HepG2 (cell line): ENCODE measurements at regions not wholly inside any gene's neighbourhood (a gene's known extent, or its start where the extent isn't known, plus 50 kb on each side); places are given as distances from the start of the nearest gene placed in this dataset.

ENCODE experiments used
- CREB1 ChIP-seq, 2 experiments: fragments of 450-650 bp in 1 of 2; IDR thresholded peaks; 2 replicates each; pipeline ENCODE4 v1.6.1; 2016 to 2017; ENCODE audit warnings: control low read depth in 1 of 2, mild to moderate bottlenecking in 1 of 2, missing compliant biosample characterization in 1 of 2, missing genetic modification characterization in 1 of 2
- MLLT10 ChIP-seq: sonication (generic); formaldehyde crosslinking; IDR thresholded peaks from 2 replicates; pipeline ENCODE4 v1.4.0; 2020; ENCODE audit warnings: missing genetic modification reagents
- MXD4 ChIP-seq: IDR thresholded peaks from 2 replicates; pipeline ENCODE4 v1.6.1; 2016; ENCODE audit warnings: mild to moderate bottlenecking, missing biosample characterization, missing genetic modification reagents
- NFE2L1 ChIP-seq: sonication (generic); formaldehyde crosslinking; IDR thresholded peaks from 2 replicates; pipeline ENCODE4 v1.4.0; 2020; ENCODE audit warnings: missing genetic modification reagents, mild to moderate bottlenecking, borderline replicate concordance
- NR2C2 ChIP-seq: sonication (generic); formaldehyde crosslinking; IDR thresholded peaks from 2 replicates; pipeline ENCODE4 v1.4.0; 2020; ENCODE audit warnings: missing genetic modification reagents, mild to moderate bottlenecking, moderate library complexity, borderline replicate concordance
- POLR2A ChIP-seq, 2 experiments: IDR thresholded peaks; 2 replicates each; pipeline ENCODE4 v1.6.1; 2011; ENCODE audit warnings: low read depth in 2 of 2, low read length in 2 of 2, mild to moderate bottlenecking in 1 of 2, moderate library complexity in 1 of 2; ENCODE audit not compliant: insufficient read depth in 1 of 2
- ZFX ChIP-seq: sonication (generic); formaldehyde crosslinking; IDR thresholded peaks from 2 replicates; pipeline ENCODE4 v1.4.0; 2020; ENCODE audit warnings: mild to moderate bottlenecking, low read depth, missing genetic modification reagents, moderate library complexity
- ZNF282 ChIP-seq: fragments of 450-650 bp; IDR thresholded peaks from 2 replicates; pipeline ENCODE4 v1.6.1; 2018; ENCODE audit not compliant: partially characterized antibody
- ZSCAN29 ChIP-seq: sonication (generic); formaldehyde crosslinking; conservative IDR thresholded peaks from 2 replicates; pipeline ENCODE4 v1.4.0; 2020; ENCODE audit warnings: mild to moderate bottlenecking, missing genetic modification reagents
- TF ChIP-seq, protein P1 (sequence below), 2 experiments: fragments of 450-650 bp in 1 of 2; sonication (generic) in 1 of 2; formaldehyde crosslinking; IDR thresholded peaks; 2 replicates each; pipeline versions ENCODE4 v1.5.0 to v1.8.0; 2020 to 2022; ENCODE audit warnings: mild to moderate bottlenecking in 1 of 2, missing genetic modification reagents in 1 of 2
- TF ChIP-seq, protein P2 (sequence below): sonication (generic); formaldehyde crosslinking; IDR thresholded peaks from 2 replicates; pipeline ENCODE4 v1.4.0; 2020; ENCODE audit warnings: mild to moderate bottlenecking, low read depth, missing genetic modification reagents
- TF ChIP-seq, protein P3 (sequence below): sonication (generic); formaldehyde crosslinking; conservative IDR thresholded peaks from 2 replicates; pipeline ENCODE4 v1.8.1; 2023; ENCODE audit warnings: missing genetic modification reagents
- TF ChIP-seq, protein P4 (sequence below): sonication (generic); formaldehyde crosslinking; IDR thresholded peaks from 2 replicates; pipeline ENCODE4 v1.5.0; 2020; ENCODE audit warnings: mild to moderate bottlenecking, missing genetic modification reagents, moderate library complexity
- TF ChIP-seq, protein P5 (sequence below): sonication (generic); formaldehyde crosslinking; IDR thresholded peaks from 2 replicates; pipeline ENCODE4 v1.4.0; 2020; ENCODE audit warnings: missing genetic modification reagents

DNA sequence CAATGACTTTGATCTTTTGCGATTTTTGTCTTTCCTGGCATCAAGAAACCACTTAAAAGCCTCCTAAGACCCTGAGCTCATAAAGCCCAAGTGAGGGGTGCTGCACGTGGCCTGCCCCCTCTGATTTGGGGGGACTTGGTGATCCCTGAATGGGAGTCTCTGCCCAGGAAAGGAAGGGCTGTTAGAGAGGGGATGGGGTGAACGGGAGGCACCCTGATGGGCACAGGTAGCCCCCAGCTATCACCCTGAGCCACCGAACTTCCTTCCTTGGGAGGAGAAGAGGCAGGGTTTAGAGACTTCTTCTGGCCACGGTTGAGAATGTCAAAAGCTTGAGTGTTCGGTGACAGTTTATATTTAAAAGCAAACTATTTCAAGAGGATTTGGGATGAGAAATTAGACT, 305.5 kb downstream of the ZNF536 start:
- TF ChIP-seq, protein P1, sequence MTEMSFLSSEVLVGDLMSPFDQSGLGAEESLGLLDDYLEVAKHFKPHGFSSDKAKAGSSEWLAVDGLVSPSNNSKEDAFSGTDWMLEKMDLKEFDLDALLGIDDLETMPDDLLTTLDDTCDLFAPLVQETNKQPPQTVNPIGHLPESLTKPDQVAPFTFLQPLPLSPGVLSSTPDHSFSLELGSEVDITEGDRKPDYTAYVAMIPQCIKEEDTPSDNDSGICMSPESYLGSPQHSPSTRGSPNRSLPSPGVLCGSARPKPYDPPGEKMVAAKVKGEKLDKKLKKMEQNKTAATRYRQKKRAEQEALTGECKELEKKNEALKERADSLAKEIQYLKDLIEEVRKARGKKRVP (CRISPR knock-in tag; IDR thresholded peaks at IDR 0.05): no peak
- no peak for TF ChIP-seq POLR2A (IDR thresholded peaks at IDR 0.05; ENCODE audit: insufficient read depth in 1 of 2, low read depth in 2 of 2, low read length in 2 of 2)
- TF ChIP-seq, protein P2, sequence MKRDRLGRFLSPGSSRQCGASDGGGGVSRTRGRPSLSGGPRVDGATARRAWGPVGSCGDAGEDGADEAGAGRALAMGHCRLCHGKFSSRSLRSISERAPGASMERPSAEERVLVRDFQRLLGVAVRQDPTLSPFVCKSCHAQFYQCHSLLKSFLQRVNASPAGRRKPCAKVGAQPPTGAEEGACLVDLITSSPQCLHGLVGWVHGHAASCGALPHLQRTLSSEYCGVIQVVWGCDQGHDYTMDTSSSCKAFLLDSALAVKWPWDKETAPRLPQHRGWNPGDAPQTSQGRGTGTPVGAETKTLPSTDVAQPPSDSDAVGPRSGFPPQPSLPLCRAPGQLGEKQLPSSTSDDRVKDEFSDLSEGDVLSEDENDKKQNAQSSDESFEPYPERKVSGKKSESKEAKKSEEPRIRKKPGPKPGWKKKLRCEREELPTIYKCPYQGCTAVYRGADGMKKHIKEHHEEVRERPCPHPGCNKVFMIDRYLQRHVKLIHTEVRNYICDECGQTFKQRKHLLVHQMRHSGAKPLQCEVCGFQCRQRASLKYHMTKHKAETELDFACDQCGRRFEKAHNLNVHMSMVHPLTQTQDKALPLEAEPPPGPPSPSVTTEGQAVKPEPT (CRISPR knock-in tag): no peak
- TF ChIP-seq, protein P3, sequence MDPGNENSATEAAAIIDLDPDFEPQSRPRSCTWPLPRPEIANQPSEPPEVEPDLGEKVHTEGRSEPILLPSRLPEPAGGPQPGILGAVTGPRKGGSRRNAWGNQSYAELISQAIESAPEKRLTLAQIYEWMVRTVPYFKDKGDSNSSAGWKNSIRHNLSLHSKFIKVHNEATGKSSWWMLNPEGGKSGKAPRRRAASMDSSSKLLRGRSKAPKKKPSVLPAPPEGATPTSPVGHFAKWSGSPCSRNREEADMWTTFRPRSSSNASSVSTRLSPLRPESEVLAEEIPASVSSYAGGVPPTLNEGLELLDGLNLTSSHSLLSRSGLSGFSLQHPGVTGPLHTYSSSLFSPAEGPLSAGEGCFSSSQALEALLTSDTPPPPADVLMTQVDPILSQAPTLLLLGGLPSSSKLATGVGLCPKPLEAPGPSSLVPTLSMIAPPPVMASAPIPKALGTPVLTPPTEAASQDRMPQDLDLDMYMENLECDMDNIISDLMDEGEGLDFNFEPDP: no peak
- TF ChIP-seq, protein P4, sequence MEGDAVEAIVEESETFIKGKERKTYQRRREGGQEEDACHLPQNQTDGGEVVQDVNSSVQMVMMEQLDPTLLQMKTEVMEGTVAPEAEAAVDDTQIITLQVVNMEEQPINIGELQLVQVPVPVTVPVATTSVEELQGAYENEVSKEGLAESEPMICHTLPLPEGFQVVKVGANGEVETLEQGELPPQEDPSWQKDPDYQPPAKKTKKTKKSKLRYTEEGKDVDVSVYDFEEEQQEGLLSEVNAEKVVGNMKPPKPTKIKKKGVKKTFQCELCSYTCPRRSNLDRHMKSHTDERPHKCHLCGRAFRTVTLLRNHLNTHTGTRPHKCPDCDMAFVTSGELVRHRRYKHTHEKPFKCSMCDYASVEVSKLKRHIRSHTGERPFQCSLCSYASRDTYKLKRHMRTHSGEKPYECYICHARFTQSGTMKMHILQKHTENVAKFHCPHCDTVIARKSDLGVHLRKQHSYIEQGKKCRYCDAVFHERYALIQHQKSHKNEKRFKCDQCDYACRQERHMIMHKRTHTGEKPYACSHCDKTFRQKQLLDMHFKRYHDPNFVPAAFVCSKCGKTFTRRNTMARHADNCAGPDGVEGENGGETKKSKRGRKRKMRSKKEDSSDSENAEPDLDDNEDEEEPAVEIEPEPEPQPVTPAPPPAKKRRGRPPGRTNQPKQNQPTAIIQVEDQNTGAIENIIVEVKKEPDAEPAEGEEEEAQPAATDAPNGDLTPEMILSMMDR (CRISPR knock-in tag): no peak
- TF ChIP-seq ZNF282: no peak
- TF ChIP-seq NR2C2: no peak
- TF ChIP-seq ZFX (CRISPR knock-in tag): no peak
- TF ChIP-seq NFE2L1 (CRISPR knock-in tag): no peak
- TF ChIP-seq, protein P5, sequence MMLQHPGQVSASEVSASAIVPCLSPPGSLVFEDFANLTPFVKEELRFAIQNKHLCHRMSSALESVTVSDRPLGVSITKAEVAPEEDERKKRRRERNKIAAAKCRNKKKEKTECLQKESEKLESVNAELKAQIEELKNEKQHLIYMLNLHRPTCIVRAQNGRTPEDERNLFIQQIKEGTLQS (CRISPR knock-in tag): no peak
- no peak for TF ChIP-seq MLLT10 (CRISPR knock-in tag)
- TF ChIP-seq CREB1 (IDR thresholded peaks at IDR 0.05): no peak
- no peak for TF ChIP-seq CREB1 (CRISPR knock-in tag; IDR thresholded peaks at IDR 0.05)
- no peak for TF ChIP-seq MXD4 (CRISPR knock-in tag)
- no peak for TF ChIP-seq ZSCAN29
